ENCODE measurements at regions not wholly inside any gene's neighbourhood (a gene's known extent, or its start where the extent isn't known, plus 50 kb on each side); places are given as distances from the start of the nearest gene placed in this dataset.

DNA sequence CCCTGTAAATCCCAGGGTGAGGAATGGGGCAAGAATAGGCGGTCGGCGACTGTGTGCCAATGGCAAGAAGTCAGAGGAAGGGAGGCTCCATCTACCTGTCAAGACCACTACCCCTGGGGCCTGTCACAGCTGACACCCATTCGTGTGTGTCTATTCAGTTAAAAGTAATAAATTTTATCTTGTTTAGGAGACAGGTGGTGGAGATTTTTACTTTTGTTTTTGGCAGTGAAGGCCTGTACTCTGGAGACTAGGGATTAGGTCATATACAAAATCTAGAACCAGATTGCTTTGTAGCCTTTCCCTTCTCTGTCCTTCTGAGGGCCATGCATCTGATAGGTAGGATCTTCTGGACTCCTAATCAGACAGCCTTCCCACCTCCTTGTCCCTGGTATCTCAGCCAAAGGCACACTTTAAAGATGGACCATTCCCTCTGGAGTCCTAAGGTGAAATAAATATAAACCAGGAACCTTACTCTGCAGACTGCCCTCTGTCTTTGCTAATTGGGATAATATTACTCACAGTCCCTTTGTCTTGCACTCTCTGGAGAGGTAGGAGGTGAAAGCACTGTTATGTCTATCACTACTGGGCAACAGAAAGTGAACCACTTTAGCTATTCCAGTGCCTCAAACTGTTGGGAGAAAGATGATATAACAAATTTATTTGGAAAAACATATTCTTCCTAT, 213.2 kb upstream of the ACTBL2 start:
- no peaks in the 10 kb centered on the region for H3K4me1 ChIP-seq
- WGBS, 2 donors, result 78 to 87% methylated on average over 4 of the region's 4 CpGs
- H3K27me3 ChIP-seq, result no peaks in the 10 kb centered on the region
- ATAC-seq (ENCODE audit: low FRiP score in 2 of 2) (no peak), DNase-seq (no peak)
- peak overlapping the region in 1 of 4 donors; percentile 8 for H3K27ac ChIP-seq
- H3K4me3 ChIP-seq, result no peak overlapping the region
- no peaks in the 10 kb centered on the region for H3K9me3 ChIP-seq
- H3K36me3 ChIP-seq, result no peaks in the 10 kb centered on the region
- no peak for TF ChIP-seq EP300 (IDR thresholded peaks at IDR 0.05)
- no peak for TF ChIP-seq POLR2A (IDR thresholded peaks at IDR 0.05)
- TF ChIP-seq, protein P1, sequence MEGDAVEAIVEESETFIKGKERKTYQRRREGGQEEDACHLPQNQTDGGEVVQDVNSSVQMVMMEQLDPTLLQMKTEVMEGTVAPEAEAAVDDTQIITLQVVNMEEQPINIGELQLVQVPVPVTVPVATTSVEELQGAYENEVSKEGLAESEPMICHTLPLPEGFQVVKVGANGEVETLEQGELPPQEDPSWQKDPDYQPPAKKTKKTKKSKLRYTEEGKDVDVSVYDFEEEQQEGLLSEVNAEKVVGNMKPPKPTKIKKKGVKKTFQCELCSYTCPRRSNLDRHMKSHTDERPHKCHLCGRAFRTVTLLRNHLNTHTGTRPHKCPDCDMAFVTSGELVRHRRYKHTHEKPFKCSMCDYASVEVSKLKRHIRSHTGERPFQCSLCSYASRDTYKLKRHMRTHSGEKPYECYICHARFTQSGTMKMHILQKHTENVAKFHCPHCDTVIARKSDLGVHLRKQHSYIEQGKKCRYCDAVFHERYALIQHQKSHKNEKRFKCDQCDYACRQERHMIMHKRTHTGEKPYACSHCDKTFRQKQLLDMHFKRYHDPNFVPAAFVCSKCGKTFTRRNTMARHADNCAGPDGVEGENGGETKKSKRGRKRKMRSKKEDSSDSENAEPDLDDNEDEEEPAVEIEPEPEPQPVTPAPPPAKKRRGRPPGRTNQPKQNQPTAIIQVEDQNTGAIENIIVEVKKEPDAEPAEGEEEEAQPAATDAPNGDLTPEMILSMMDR (IDR thresholded peaks at IDR 0.05), result no peak
- no peak for TF ChIP-seq POLR2AphosphoS5 (IDR thresholded peaks at IDR 0.05)

DNA sequence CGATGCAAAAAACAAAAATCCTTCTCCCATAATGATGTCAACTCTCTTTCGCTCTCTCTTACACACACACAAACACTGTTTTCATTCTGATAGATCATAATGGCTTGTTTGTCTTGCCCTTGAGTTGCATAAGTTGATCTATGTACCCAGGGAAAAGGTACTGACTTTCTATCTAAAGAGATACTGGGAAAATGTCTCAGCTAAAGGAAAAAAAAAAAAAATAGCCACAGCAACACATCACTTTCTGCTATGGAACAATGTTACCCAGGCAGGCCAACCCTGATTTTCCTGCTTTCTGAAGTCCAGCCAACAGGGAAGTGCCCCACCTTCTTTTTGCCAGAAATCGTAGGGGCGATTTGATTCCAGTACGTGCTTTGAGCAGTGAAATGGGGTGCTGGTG, 212.6 kb upstream of the ACTBL2 start:
- Histone ChIP-seq H3K27ac (no peak overlapping the region), H3K36me3 (no peaks in the 10 kb centered on the region), H3K27me3 (no peaks in the 10 kb centered on the region), H3K9me3 (no peaks in the 10 kb centered on the region), H3K4me1 (no peaks in the 10 kb centered on the region), H3K4me3 (no peak overlapping the region)
- no peak for DNase-seq
- no peak for ATAC-seq (ENCODE audit: low FRiP score in 2 of 2)
- TF ChIP-seq EP300 (IDR thresholded peaks at IDR 0.05) (no peak), POLR2A (IDR thresholded peaks at IDR 0.05) (no peak), POLR2AphosphoS5 (IDR thresholded peaks at IDR 0.05) (no peak)
- TF ChIP-seq, protein P1 (IDR thresholded peaks at IDR 0.05), result no peak
- WGBS, 2 donors, result 84 to 94% methylated on average over 5 of the region's 5 CpGs

DNA sequence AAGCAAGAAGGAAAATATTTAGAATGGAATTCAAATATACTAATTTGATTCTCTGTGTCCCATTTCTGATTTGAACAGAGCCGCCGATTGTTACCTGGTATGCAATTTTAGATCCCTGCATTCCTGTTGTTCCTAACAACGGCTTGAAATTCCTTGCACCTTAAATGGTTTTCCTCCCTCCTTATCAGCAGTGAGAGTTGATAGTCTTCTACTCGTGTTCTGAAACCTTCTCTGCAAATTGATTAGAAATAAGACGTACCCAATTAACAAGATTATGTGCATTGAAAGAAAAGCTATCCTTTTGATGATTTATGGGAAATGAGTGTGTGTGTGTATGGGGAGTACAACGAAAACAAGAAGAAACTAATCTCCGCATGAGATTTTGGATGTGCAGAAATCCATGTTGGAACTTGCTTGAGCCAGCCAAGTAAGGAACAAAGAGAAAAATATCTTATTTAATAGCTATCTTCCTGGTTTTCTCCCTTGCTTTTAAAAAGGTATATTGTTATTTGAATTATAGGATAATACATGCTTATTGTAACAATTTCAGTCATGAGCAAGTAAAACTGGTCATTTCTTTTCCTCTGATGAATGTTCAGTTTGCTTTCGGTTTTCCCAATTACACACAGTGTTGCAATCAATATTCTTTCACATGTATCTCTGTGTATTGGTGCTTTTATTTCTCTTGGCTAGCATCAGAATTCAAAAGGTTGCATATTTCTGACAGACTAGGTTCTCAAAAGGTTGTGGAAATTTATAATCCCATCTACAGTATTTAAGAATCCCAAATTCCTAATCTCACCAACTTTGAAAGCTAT, 211.1 kb upstream of the ACTBL2 start:
- Histone ChIP-seq H3K4me3 (no peak overlapping the region), H3K4me1 (no peaks in the 10 kb centered on the region)

DNA sequence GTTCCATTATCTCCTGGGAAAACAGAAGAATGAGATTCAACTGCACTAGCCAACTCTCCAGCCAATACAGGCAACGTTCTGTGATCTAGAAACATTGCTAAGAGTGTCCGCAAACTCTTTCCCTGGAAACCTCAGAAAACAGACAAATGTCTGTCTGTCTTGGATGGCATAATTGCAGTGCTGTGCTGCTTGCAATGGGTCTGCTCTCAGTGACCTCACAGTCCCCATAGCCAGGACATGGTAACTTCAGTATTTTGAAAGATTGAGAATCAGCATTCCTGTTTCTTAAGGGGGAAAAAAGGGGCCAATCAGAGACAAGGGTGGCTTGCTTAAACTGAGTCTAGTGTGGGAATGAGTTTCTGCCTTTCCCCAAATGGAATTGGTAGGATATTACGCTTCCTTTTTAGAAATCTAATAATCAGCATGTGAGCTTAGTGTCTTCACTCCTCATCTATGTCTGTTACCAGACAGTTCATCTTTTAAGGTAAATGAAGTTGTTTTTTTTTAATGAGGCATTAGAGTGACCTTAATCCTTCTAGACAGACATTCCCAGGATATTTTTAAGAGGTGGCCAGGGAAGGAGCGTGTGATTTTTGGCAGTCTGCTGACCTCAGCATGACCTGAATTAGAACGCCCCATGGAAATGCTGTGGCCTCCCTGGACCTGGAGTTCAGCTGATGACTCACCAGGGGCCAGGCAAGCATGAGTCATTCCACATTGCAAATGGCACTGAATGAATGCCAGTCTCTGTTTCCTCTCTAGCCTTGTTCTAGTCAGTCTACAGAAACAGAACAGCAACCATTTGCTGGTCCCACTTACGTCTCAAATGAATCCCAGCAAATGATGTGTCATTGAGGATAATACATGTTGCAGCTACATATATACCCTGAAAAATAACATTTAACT, 210.2 kb upstream of the ACTBL2 start:
- peak; percentile 85 to 86 for ATAC-seq (ENCODE audit: low FRiP score in 2 of 2)
- Histone ChIP-seq H3K4me3 (no peak overlapping the region), H3K27ac (no peak overlapping the region), H3K36me3 (no peaks in the 10 kb centered on the region), H3K27me3 (no peaks in the 10 kb centered on the region), H3K4me1 (no peaks in the 10 kb centered on the region), H3K9me3 (no peaks in the 10 kb centered on the region)
- 61 to 63% methylated on average over 6 of the region's 6 CpGs for WGBS, 2 donors
- TF ChIP-seq POLR2AphosphoS5 (IDR thresholded peaks at IDR 0.05) (peak in 1 of 2 donors; percentile 42), POLR2A (IDR thresholded peaks at IDR 0.05) (no peak), EP300 (IDR thresholded peaks at IDR 0.05) (peak in 1 of 4 donors; percentile 12)
- DNase-seq, result peak in 1 of 2 donors; percentile 77

More for the DNA sequence above, 211.1 kb upstream of the ACTBL2 start:
- no peaks in the 10 kb centered on the region for H3K27me3 ChIP-seq
- no peak overlapping the region for H3K27ac ChIP-seq
- WGBS, 2 donors, result 76 to 78% methylated on average over 8 of the region's 8 CpGs
- no peak for DNase-seq
- no peaks in the 10 kb centered on the region for H3K9me3 ChIP-seq
- TF ChIP-seq, protein P1 (IDR thresholded peaks at IDR 0.05), result no peak
- TF ChIP-seq EP300 (IDR thresholded peaks at IDR 0.05) (no peak), POLR2A (IDR thresholded peaks at IDR 0.05) (no peak), POLR2AphosphoS5 (IDR thresholded peaks at IDR 0.05) (no peak)
- ATAC-seq (ENCODE audit: low FRiP score in 2 of 2), result no peak
- no peaks in the 10 kb centered on the region for H3K36me3 ChIP-seq

DNA sequence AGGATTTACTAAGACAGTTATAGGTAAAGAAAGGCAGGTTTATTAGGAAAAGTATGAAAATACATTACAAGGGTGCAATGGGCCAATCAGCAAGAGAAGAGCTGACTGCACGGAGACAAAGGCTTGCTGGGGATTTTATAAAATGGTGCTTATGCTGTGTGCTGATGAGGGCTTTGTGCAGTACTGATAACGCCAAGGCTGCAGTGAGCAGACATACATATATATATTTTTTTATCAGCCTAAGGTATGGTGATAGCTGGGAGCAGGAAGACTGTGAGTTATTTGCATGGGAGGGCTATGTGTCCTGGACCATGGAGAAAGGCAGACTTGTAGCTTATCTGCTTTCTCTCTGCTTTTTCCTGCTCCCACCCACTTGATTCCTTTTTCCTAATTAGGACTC, 208.1 kb upstream of the ACTBL2 start:
- H3K4me3 ChIP-seq, result no peak overlapping the region
- WGBS, 2 donors, result 82 to 95% methylated on average over 2 of the region's 2 CpGs
- no peaks in the 10 kb centered on the region for H3K4me1 ChIP-seq

More for the DNA sequence above, 208.1 kb upstream of the ACTBL2 start:
- TF ChIP-seq EP300 (IDR thresholded peaks at IDR 0.05) (no peak), POLR2AphosphoS5 (IDR thresholded peaks at IDR 0.05) (no peak), POLR2A (IDR thresholded peaks at IDR 0.05) (no peak)
- TF ChIP-seq, protein P1 (IDR thresholded peaks at IDR 0.05), result no peak
- ATAC-seq (ENCODE audit: low FRiP score in 2 of 2) (no peak), DNase-seq (no peak)
- H3K27me3 ChIP-seq, result no peaks in the 10 kb centered on the region
- H3K36me3 ChIP-seq, result no peaks in the 10 kb centered on the region
- no peaks in the 10 kb centered on the region for H3K9me3 ChIP-seq
- no peak overlapping the region for H3K27ac ChIP-seq
